HEK293 (cell line): ENCODE measurements at regions not wholly inside any gene's neighbourhood (a gene's known extent, or its start where the extent isn't known, plus 50 kb on each side); places are given as distances from the start of the nearest gene placed in this dataset.
"Not testable (repeated sequence)": the region's sequence is repeated elsewhere in the genome, so short reads cannot be mapped to it uniquely, and the experiment has no call there.

Source experiments
- CTCF ChIA-PET: fragments of 350-600 bp; formaldehyde crosslinking; extraction: SDS; loops from one replicate; lab custom pipeline; 2021; ENCODE audit warnings: antibody characterized with exemption; lab: Yijun Ruan, JAX
- POLR2A ChIA-PET: fragments of 300-600 bp; formaldehyde crosslinking; extraction: SDS; loops from one replicate; lab custom pipeline; 2020; ENCODE audit warnings: antibody characterized with exemption, inconsistent platforms; lab: Yijun Ruan, JAX
- H3K27ac ChIP-seq: fragments of 200-500 bp; sonication (Bioruptor generic); 2 replicates; pipeline ENCODE4 v1.5.1; 2014; ENCODE audit warnings: low read depth, low read length, control low read depth, inconsistent platforms; ENCODE audit errors: extremely low read depth
- H3K36me3 ChIP-seq, 2 experiments: fragments of 200-500 bp in 1 of 2; sonication (Bioruptor generic) in 1 of 2; 1 replicate in 1 of 2; 2 replicates in 1 of 2; pipeline ENCODE4 v1.5.1; 2014 to 2017; ENCODE audit warnings: inconsistent platforms in 2 of 2, low read length in 2 of 2; ENCODE audit not compliant: control insufficient read depth in 2 of 2, insufficient read depth in 1 of 2
- H3K4me1 ChIP-seq: fragments of 200-500 bp; sonication (Bioruptor generic); 2 replicates; pipeline ENCODE4 v1.5.1; 2014; ENCODE audit warnings: mild to moderate bottlenecking, low read length, inconsistent platforms; ENCODE audit not compliant: control insufficient read depth, insufficient read depth
- H3K4me3 ChIP-seq: 2 replicates; pipeline ENCODE4 v1.5.1; 2011; ENCODE audit warnings: low read depth, mild to moderate bottlenecking, control low read depth, low read length, moderate library complexity
- H3K9me3 ChIP-seq: fragments of 200-500 bp; sonication (Bioruptor generic); 2 replicates; pipeline ENCODE4 v1.5.1; 2014; ENCODE audit warnings: low read depth, low read length, inconsistent platforms; ENCODE audit not compliant: control insufficient read depth, insufficient read depth
- FEZF1 ChIP-seq: fragments of 450-650 bp; formaldehyde crosslinking; IDR thresholded peaks from 2 replicates; pipeline ENCODE4 v1.5.1; 2016; ENCODE audit warnings: missing biosample characterization, missing genetic modification characterization
- GFI1B ChIP-seq: fragments of 450-650 bp; formaldehyde crosslinking; IDR thresholded peaks from 2 replicates; pipeline ENCODE4 v1.5.1; 2016; ENCODE audit warnings: missing biosample characterization, missing genetic modification characterization
- KLF16 ChIP-seq: fragments of 450-650 bp; formaldehyde crosslinking; IDR thresholded peaks from 2 replicates; pipeline ENCODE4 v1.5.1; 2017; ENCODE audit warnings: missing biosample characterization, missing genetic modification characterization
- KLF9 ChIP-seq: fragments of 450-650 bp; formaldehyde crosslinking; IDR thresholded peaks from 2 replicates; pipeline ENCODE4 v1.5.1; 2016; ENCODE audit warnings: missing biosample characterization, missing genetic modification characterization, low read depth
- MZF1 ChIP-seq: fragments of 450-650 bp; formaldehyde crosslinking; IDR thresholded peaks from 2 replicates; pipeline ENCODE4 v1.5.1; 2017; ENCODE audit warnings: missing biosample characterization, missing genetic modification characterization, borderline replicate concordance
- RBAK ChIP-seq: fragments of 450-650 bp; formaldehyde crosslinking; IDR thresholded peaks from 2 replicates; pipeline ENCODE4 v1.5.1; 2016; ENCODE audit warnings: missing biosample characterization, missing genetic modification characterization
- SP3 ChIP-seq: fragments of 450-650 bp; formaldehyde crosslinking; IDR thresholded peaks from 2 replicates; pipeline ENCODE4 v1.5.1; 2016; ENCODE audit warnings: missing biosample characterization, missing genetic modification characterization
- ZNF133 ChIP-seq: fragments of 450-650 bp; formaldehyde crosslinking; IDR thresholded peaks from 2 replicates; pipeline ENCODE4 v1.5.1; 2016; ENCODE audit warnings: missing biosample characterization, missing genetic modification characterization
- ZNF157 ChIP-seq: fragments of 450-650 bp; formaldehyde crosslinking; IDR thresholded peaks from 2 replicates; pipeline ENCODE4 v1.5.1; 2016; ENCODE audit warnings: missing biosample characterization, missing genetic modification characterization
- ZNF19 ChIP-seq: fragments of 450-650 bp; formaldehyde crosslinking; IDR thresholded peaks from 2 replicates; pipeline ENCODE4; 2016; ENCODE audit warnings: missing biosample characterization, missing genetic modification characterization, low read depth
- ZNF274 ChIP-seq, 2 experiments: fragments of 200-500 bp in 1 of 2; fragments of 450-650 bp in 1 of 2; sonication (Bioruptor generic) in 1 of 2; formaldehyde crosslinking in 1 of 2; IDR thresholded peaks; 2 replicates each; pipeline versions ENCODE4 v1.5.1 to v1.6.1; 2014 to 2016; ENCODE audit warnings: borderline replicate concordance in 1 of 2, inconsistent platforms in 1 of 2, low read length in 1 of 2, missing biosample characterization in 1 of 2, missing genetic modification characterization in 1 of 2
- ZNF302 ChIP-seq: fragments of 450-650 bp; formaldehyde crosslinking; IDR thresholded peaks from 2 replicates; pipeline ENCODE4 v1.5.1; 2016; ENCODE audit warnings: missing biosample characterization, missing genetic modification characterization, low read depth
- ZNF366 ChIP-seq: fragments of 450-650 bp; formaldehyde crosslinking; conservative IDR thresholded peaks from 2 replicates; pipeline ENCODE4 v1.5.1; 2016; ENCODE audit warnings: missing biosample characterization, missing genetic modification characterization
- ZNF391 ChIP-seq: fragments of 450-650 bp; formaldehyde crosslinking; IDR thresholded peaks from 2 replicates; pipeline ENCODE4 v1.5.1; 2016; ENCODE audit warnings: low read depth, missing biosample characterization, missing genetic modification characterization, borderline replicate concordance
- ZNF529 ChIP-seq: fragments of 450-650 bp; formaldehyde crosslinking; IDR thresholded peaks from 2 replicates; pipeline ENCODE4 v1.5.1; 2017; ENCODE audit warnings: missing genetic modification characterization, missing biosample characterization; ENCODE audit not compliant: insufficient replicate concordance
- ZNF585B ChIP-seq: fragments of 450-650 bp; formaldehyde crosslinking; IDR thresholded peaks from 2 replicates; pipeline ENCODE4 v1.5.1; 2016; ENCODE audit warnings: missing biosample characterization, missing genetic modification characterization
- ZNF777 ChIP-seq: fragments of 450-650 bp; formaldehyde crosslinking; IDR thresholded peaks from 2 replicates; pipeline ENCODE4 v1.5.1; 2017; ENCODE audit warnings: missing biosample characterization, missing genetic modification characterization, borderline replicate concordance
- TF ChIP-seq, protein P1 (sequence below): fragments of 450-650 bp; formaldehyde crosslinking; IDR thresholded peaks from 2 replicates; pipeline ENCODE4 v1.5.1; 2016; ENCODE audit warnings: missing biosample characterization, missing genetic modification characterization
- TF ChIP-seq, protein P2 (sequence below): fragments of 450-650 bp; formaldehyde crosslinking; IDR thresholded peaks from 2 replicates; pipeline ENCODE4 v1.5.1; 2016; ENCODE audit warnings: missing biosample characterization, missing genetic modification characterization

DNA sequence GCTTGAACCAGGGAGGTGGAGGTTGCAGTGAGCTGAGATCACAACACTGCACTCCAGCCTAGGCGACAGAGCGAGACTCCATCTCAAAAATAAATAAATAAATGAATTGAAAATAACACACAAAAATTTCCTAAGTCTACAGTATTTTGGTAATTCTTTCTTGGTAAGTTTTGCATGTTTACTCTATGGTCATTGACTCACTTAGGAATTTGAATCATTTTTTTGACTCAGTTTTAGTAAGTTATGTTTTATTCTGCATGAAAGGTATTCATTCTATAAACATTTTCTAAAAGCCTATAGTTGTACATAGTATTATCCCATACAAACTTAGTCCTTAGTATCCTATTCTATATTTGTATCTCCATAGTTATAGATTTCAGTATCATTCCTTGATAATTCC, 772.9 kb upstream of the SLIT2 start:
- CTCF ChIA-PET = no interaction called here

DNA sequence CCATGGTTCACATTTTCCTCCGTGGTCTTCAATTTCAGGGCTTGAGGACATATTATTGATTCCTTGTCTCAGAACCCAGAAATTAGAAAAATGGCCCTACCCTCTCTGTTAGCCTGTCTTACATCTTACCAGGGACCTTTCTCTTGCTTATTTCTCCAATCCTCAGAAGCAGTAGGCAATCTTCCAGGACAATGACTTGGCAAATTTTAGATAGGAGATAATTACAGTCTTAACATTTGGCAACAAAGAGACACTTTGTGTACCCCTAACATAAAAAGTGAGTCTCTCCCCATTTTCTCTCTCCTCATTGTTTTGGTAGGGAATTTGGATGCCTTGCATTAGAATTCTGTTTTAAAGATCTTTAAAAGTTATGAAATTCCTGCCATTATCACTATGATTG, 778.1 kb upstream of the SLIT2 start:
- ChIA-PET CTCF (no interaction called here), POLR2A (no interaction called here)
- TF ChIP-seq ZNF529 (tag by site-specific recombination) = no peak
- TF ChIP-seq, protein P1, sequence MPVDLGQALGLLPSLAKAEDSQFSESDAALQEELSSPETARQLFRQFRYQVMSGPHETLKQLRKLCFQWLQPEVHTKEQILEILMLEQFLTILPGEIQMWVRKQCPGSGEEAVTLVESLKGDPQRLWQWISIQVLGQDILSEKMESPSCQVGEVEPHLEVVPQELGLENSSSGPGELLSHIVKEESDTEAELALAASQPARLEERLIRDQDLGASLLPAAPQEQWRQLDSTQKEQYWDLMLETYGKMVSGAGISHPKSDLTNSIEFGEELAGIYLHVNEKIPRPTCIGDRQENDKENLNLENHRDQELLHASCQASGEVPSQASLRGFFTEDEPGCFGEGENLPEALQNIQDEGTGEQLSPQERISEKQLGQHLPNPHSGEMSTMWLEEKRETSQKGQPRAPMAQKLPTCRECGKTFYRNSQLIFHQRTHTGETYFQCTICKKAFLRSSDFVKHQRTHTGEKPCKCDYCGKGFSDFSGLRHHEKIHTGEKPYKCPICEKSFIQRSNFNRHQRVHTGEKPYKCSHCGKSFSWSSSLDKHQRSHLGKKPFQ (tag by site-specific recombination) = no peak
- TF ChIP-seq ZNF777 (tag by site-specific recombination) = no peak
- TF ChIP-seq ZNF19 = no peak
- no peak for TF ChIP-seq ZNF366 (tag by site-specific recombination)
- Histone ChIP-seq H3K36me3 (no peaks in the 10 kb centered on the region), H3K4me3 (no peak overlapping the region), H3K27ac (no peak overlapping the region), H3K4me1 (no peaks in the 10 kb centered on the region), H3K9me3 (no peaks in the 10 kb centered on the region)

More for the DNA sequence above, 772.9 kb upstream of the SLIT2 start:
- H3K36me3 ChIP-seq = no peaks in the 10 kb centered on the region
- no peak for TF ChIP-seq ZNF19
- TF ChIP-seq ZNF302 (tag by site-specific recombination) = no peak
- TF ChIP-seq SP3 (tag by site-specific recombination) = no peak
- TF ChIP-seq FEZF1 (tag by site-specific recombination) = no peak
- no peak for TF ChIP-seq MZF1
- TF ChIP-seq, all 188 proteins: peak for 0
- H3K4me3 ChIP-seq = no peak overlapping the region
- no peaks in the 10 kb centered on the region for H3K9me3 ChIP-seq
- no peak overlapping the region for H3K27ac ChIP-seq
- POLR2A ChIA-PET = no interaction called here
- no peaks in the 10 kb centered on the region for H3K4me1 ChIP-seq

DNA sequence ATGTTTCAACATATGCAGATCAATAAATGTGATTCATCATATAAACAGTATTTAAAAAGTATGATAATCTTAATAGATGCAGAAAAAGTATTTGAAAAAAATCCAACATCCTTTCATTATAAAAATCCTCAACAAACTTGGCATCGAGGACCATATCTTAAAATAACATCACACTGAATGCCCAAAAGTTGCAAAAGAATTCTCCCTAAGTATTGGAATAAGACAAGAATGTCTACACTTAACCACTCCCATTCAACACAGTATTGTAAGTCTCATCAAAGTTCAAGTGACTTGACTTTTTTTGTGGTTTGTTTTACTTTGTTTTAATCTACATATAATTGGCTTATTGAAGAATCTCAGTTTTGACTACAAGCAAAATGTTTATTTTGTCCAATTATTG, 779.0 kb upstream of the SLIT2 start:
- Histone ChIP-seq H3K27ac (no peak overlapping the region), H3K4me1 (no peaks in the 10 kb centered on the region), H3K9me3 (no peaks in the 10 kb centered on the region), H3K4me3 (no peak overlapping the region), H3K36me3 (no peaks in the 10 kb centered on the region)
- ChIA-PET POLR2A (no interaction called here), CTCF (no interaction called here)
- TF ChIP-seq ZNF391 (tag by site-specific recombination) (no peak), ZNF585B (tag by site-specific recombination) (no peak), KLF9 (no peak)

DNA sequence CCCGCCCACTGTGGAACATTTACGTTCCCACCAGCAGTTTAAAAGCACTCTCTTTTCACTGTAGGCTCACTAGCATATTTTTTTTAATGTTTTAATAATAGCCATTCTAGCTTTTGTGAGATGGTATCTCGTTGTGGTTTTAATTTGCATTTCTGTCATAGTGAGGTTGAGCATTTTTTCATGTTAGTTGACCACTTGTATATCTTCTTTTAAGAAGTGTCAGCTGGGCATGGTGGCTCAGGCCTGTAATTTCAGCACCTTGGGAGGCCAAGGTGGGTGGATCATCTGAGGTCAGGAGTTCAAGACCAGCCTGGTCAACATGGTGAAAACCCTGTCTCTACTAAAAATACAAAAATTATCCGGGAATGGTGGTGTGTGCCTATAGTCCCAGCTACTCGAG, 781.7 kb upstream of the SLIT2 start:
- H3K27ac ChIP-seq, CTCF ChIA-PET, POLR2A ChIA-PET, H3K4me3 ChIP-seq, H3K4me1 ChIP-seq, H3K36me3 ChIP-seq, H3K9me3 ChIP-seq: not testable (repeated sequence)

DNA sequence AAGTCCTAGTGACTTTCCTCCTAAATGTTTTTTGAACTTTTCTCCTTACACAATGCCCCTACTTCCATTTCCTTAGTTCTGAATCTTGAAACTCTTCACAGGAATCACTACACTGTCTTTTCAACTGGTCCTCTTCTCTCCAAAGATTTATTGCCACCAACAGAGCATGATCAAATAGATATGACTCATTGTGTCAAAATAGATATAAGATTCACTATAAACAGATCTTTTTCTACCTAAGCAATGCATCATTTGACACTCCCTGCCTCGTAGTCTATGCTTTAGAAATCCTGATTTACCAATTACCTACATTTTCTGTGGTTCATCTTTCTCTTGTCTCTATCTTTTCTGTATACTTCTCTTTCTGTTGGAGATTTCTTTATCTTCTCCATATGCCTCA, 789.6 kb upstream of the SLIT2 start:
- Histone ChIP-seq H3K9me3 (no peaks in the 10 kb centered on the region), H3K4me3 (no peak overlapping the region), H3K27ac (no peak overlapping the region), H3K36me3 (no peaks in the 10 kb centered on the region), H3K4me1 (no peaks in the 10 kb centered on the region)
- POLR2A ChIA-PET = no interaction called here
- CTCF ChIA-PET = no interaction called here
- TF ChIP-seq RBAK (tag by site-specific recombination) (no peak), ZNF302 (tag by site-specific recombination) (no peak), ZNF274 (IDR thresholded peaks at IDR 0.05; ENCODE audit: low read length) (no peak), ZNF274 (tag by site-specific recombination; IDR thresholded peaks at IDR 0.05; ENCODE audit: borderline replicate concordance) (no peak), KLF16 (tag by site-specific recombination) (no peak), ZNF133 (no peak), GFI1B (tag by site-specific recombination) (no peak), ZNF157 (tag by site-specific recombination) (no peak)
- TF ChIP-seq, protein P2, sequence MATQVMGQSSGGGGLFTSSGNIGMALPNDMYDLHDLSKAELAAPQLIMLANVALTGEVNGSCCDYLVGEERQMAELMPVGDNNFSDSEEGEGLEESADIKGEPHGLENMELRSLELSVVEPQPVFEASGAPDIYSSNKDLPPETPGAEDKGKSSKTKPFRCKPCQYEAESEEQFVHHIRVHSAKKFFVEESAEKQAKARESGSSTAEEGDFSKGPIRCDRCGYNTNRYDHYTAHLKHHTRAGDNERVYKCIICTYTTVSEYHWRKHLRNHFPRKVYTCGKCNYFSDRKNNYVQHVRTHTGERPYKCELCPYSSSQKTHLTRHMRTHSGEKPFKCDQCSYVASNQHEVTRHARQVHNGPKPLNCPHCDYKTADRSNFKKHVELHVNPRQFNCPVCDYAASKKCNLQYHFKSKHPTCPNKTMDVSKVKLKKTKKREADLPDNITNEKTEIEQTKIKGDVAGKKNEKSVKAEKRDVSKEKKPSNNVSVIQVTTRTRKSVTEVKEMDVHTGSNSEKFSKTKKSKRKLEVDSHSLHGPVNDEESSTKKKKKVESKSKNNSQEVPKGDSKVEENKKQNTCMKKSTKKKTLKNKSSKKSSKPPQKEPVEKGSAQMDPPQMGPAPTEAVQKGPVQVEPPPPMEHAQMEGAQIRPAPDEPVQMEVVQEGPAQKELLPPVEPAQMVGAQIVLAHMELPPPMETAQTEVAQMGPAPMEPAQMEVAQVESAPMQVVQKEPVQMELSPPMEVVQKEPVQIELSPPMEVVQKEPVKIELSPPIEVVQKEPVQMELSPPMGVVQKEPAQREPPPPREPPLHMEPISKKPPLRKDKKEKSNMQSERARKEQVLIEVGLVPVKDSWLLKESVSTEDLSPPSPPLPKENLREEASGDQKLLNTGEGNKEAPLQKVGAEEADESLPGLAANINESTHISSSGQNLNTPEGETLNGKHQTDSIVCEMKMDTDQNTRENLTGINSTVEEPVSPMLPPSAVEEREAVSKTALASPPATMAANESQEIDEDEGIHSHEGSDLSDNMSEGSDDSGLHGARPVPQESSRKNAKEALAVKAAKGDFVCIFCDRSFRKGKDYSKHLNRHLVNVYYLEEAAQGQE = no peak
